Gastrocnemius medialis (tissue), 4 donors: ENCODE measurements at regions not wholly inside any gene's neighbourhood (a gene's known extent, or its start where the extent isn't known, plus 50 kb on each side); places are given as distances from the start of the nearest gene placed in this dataset.

Experiments
- CTCF ChIP-seq, 5 experiments: fragments of 450-650 bp in 3 of 5; fragments of 200-600 bp in 2 of 5; sonication (generic) in 2 of 5; IDR thresholded peaks in 4 of 5; conservative IDR thresholded peaks in 1 of 5; 1 replicate in 4 of 5; 2 replicates in 1 of 5; pipeline ENCODE4 v1.5.1; 2016 to 2019; ENCODE audit warnings: antibody characterized with exemption in 5 of 5, mild to moderate bottlenecking in 3 of 5, moderate library complexity in 3 of 5
- POLR2A ChIP-seq, 2 donors: fragments of 450-650 bp; IDR thresholded peaks; one replicate each; pipeline ENCODE4 v1.6.1; 2017; ENCODE audit warnings: antibody characterized with exemption in 2 of 2, mild to moderate bottlenecking in 2 of 2, moderate library complexity in 2 of 2

GRCh38 chr9:107705521-107705920, 216.0 kb upstream of the KLF4 start:
- TF ChIP-seq POLR2A (IDR thresholded peaks at IDR 0.05) (no peak), CTCF (IDR thresholded peaks at IDR 0.05 in 4 of 5, conservative IDR thresholded peaks at IDR 0.05 in 1 of 5) (no peak)
